Loucy (cell line): ENCODE measurements at regions not wholly inside any gene's neighbourhood (a gene's known extent, or its start where the extent isn't known, plus 50 kb on each side); places are given as distances from the start of the nearest gene placed in this dataset.

Experiments
- EZH2phosphoT487 ChIP-seq: fragments of 200-600 bp; IDR thresholded peaks from 2 replicates; pipeline ENCODE4 v1.6.1; 2018; ENCODE audit warnings: antibody characterized with exemption, mild to moderate bottlenecking, moderate library complexity, borderline replicate concordance
- TF ChIP-seq, protein P1 (sequence below): fragments of 200-600 bp; sonication (generic); conservative IDR thresholded peaks from 2 replicates; pipeline ENCODE4 v1.5.1; 2014; ENCODE audit warnings: mild to moderate bottlenecking, antibody characterized with exemption, low read length

DNA sequence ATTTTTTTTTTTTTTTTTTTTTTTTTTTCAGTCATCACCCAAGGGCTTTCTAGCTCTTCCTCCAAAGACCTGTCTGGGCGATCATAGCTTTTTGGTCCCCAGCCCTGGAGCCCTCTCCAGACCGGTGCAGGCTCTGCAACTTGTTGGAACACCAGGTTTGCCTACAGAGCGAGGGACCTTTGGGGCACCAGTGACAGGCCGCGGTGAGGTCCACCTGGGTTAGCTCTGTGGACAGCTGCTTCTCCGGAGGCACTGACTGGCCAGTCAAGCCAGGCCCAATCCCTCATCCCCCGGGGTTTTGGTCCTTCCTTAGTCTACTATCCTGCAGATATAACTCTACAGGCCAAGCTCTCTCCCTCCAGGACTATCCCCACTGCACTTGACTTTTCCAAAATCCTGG is 86.8 kb upstream of the SMNDC1 start:
- TF ChIP-seq, protein P1, sequence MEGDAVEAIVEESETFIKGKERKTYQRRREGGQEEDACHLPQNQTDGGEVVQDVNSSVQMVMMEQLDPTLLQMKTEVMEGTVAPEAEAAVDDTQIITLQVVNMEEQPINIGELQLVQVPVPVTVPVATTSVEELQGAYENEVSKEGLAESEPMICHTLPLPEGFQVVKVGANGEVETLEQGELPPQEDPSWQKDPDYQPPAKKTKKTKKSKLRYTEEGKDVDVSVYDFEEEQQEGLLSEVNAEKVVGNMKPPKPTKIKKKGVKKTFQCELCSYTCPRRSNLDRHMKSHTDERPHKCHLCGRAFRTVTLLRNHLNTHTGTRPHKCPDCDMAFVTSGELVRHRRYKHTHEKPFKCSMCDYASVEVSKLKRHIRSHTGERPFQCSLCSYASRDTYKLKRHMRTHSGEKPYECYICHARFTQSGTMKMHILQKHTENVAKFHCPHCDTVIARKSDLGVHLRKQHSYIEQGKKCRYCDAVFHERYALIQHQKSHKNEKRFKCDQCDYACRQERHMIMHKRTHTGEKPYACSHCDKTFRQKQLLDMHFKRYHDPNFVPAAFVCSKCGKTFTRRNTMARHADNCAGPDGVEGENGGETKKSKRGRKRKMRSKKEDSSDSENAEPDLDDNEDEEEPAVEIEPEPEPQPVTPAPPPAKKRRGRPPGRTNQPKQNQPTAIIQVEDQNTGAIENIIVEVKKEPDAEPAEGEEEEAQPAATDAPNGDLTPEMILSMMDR = no peak
- TF ChIP-seq EZH2phosphoT487 = no peak
